Endothelial cell of umbilical vein (primary cell): ENCODE measurements at regions not wholly inside any gene's neighbourhood (a gene's known extent, or its start where the extent isn't known, plus 50 kb on each side); places are given as distances from the start of the nearest gene placed in this dataset.

ENCODE experiments used
- BruUV-seq: library from RNA; stranded (reverse); fragments of 400-500 nt; replicated peaks from 2 replicates; lab custom pipeline; 2021; lab: Mats Ljungman, UMichigan
- CTCF ChIA-PET: fragments of 300-600, 350-600 bp; sonication (Branson Sonifier 250); formaldehyde crosslinking; loops from one replicate; lab custom pipeline; 2021; ENCODE audit warnings: antibody characterized with exemption, inconsistent platforms; lab: Charles Lee
- POLR2A ChIA-PET: fragments of 300-600, 350-600 bp; sonication (Branson Sonifier 250); formaldehyde crosslinking; loops from one replicate; lab custom pipeline; 2021; ENCODE audit warnings: antibody characterized with exemption, inconsistent platforms; lab: Charles Lee
- DNase-seq: peaks from one replicate; pipeline ENCODE4 v3.0.0-alpha.2; 2011; ENCODE audit warnings: low read depth, low spot score
- FAIRE-seq: peaks from 2 replicates; lab custom pipeline; 2011; peaks lifted over from hg19 to GRCh38; lab: Jason Lieb, UNC
- H2AFZ ChIP-seq: 2 replicates; pipeline ENCODE4 v1.6.0; 2012; ENCODE audit warnings: low read depth, low read length, control low read depth, inconsistent platforms
- H3K27ac ChIP-seq: 2 replicates; pipeline ENCODE4 v1.5.1; 2011; ENCODE audit warnings: low read depth, mild to moderate bottlenecking, control low read depth, low read length, moderate library complexity; ENCODE audit not compliant: insufficient read depth
- H3K27me3 ChIP-seq, 2 experiments: 2 replicates each; pipeline versions ENCODE4 v1.6.0 to v1.6.1; 2011; ENCODE audit warnings: low read length in 2 of 2, mixed read lengths in 1 of 2; ENCODE audit not compliant: control insufficient read depth in 2 of 2, insufficient read depth in 2 of 2
- H3K36me3 ChIP-seq, 2 experiments: 2 replicates in 1 of 2; 3 replicates in 1 of 2; pipeline ENCODE4 v1.5.1; 2011; ENCODE audit warnings: low read length in 2 of 2, mild to moderate bottlenecking in 1 of 2, moderate library complexity in 1 of 2; ENCODE audit not compliant: control insufficient read depth in 2 of 2, insufficient read depth in 2 of 2; ENCODE audit errors: extremely low read depth in 1 of 2
- H3K4me1 ChIP-seq: 3 replicates; pipeline ENCODE4 v1.5.1; 2011; ENCODE audit warnings: mild to moderate bottlenecking, low read length; ENCODE audit not compliant: control insufficient read depth, insufficient read depth; ENCODE audit errors: extremely low read depth
- H3K4me2 ChIP-seq: 2 replicates; pipeline ENCODE4 v1.6.1; 2011; ENCODE audit warnings: low read length, control low read depth, mixed read lengths; ENCODE audit not compliant: insufficient read depth
- H3K4me3 ChIP-seq, 3 experiments: fragments of 200-600 bp in 1 of 3; sonication (generic), shearing (Covaris generic) in 1 of 3; replicated peaks in 1 of 3; 2 replicates each; pipeline ENCODE4 v1.5.1; 2011 to 2016; ENCODE audit warnings: control low read depth in 3 of 3, low read length in 3 of 3, mild to moderate bottlenecking in 2 of 3, inconsistent platforms in 1 of 3, low read depth in 1 of 3, moderate library complexity in 1 of 3; ENCODE audit not compliant: insufficient read depth in 1 of 3
- H3K79me2 ChIP-seq: 2 replicates; pipeline ENCODE4 v1.6.0; 2012; ENCODE audit warnings: low read length, inconsistent platforms; ENCODE audit not compliant: control insufficient read depth, insufficient read depth
- H3K9ac ChIP-seq: replicated peaks from 2 replicates; pipeline ENCODE3; 2011; ENCODE audit warnings: low read length, control low read depth; ENCODE audit not compliant: insufficient read depth; ENCODE audit errors: extremely low read depth
- H3K9me1 ChIP-seq: replicated peaks from 3 replicates; pipeline ENCODE4 v1.6.0; 2011; ENCODE audit warnings: mild to moderate bottlenecking, low read length; ENCODE audit not compliant: control insufficient read depth, insufficient read depth; ENCODE audit errors: extremely low read depth
- H3K9me3 ChIP-seq: replicated peaks from 2 replicates; pipeline ENCODE4 v1.5.1; 2012; ENCODE audit warnings: low read length, inconsistent platforms; ENCODE audit not compliant: control insufficient read depth, insufficient read depth
- H4K20me1 ChIP-seq: replicated peaks from 2 replicates; pipeline ENCODE3; 2011; ENCODE audit warnings: mild to moderate bottlenecking, low read length; ENCODE audit not compliant: control insufficient read depth, insufficient read depth; ENCODE audit errors: extremely low read depth
- EZH2 ChIP-seq: IDR thresholded peaks from 2 replicates; pipeline ENCODE4 v1.6.1; 2012; ENCODE audit warnings: borderline replicate concordance, low read depth, mild to moderate bottlenecking, moderate library complexity, low read length, inconsistent platforms; ENCODE audit not compliant: severe bottlenecking
- FOS ChIP-seq: IDR thresholded peaks from 2 replicates; pipeline ENCODE4 v1.6.1; 2011; ENCODE audit warnings: mild to moderate bottlenecking, low read length, moderate library complexity, borderline replicate concordance; ENCODE audit not compliant: insufficient read depth
- GATA2 ChIP-seq: IDR thresholded peaks from 2 replicates; pipeline ENCODE4 v1.7.0; 2011; ENCODE audit warnings: low read depth, mild to moderate bottlenecking, moderate library complexity, mixed read lengths, low read length; ENCODE audit not compliant: insufficient read length, insufficient read depth
- JUN ChIP-seq: IDR thresholded peaks from 2 replicates; pipeline ENCODE4 v1.6.1; 2011; ENCODE audit warnings: borderline replicate concordance, low read depth; ENCODE audit not compliant: insufficient read length, insufficient read depth
- MAX ChIP-seq: IDR thresholded peaks from 2 replicates; pipeline ENCODE4 v1.6.1; 2011; ENCODE audit not compliant: insufficient read depth, insufficient read length
- MYC ChIP-seq: IDR thresholded peaks from one replicate; pipeline ENCODE4 v1.6.1; 2011; ENCODE audit warnings: mild to moderate bottlenecking, low read depth, low read length
- POLR2A ChIP-seq: IDR thresholded peaks from 2 replicates; pipeline ENCODE4 v1.6.1; 2012; ENCODE audit warnings: low read depth, mild to moderate bottlenecking, control low read depth, low read length
- POLR2AphosphoS5 ChIP-seq: IDR thresholded peaks from 2 replicates; pipeline ENCODE4 v1.6.1; 2012; ENCODE audit warnings: low read depth, mild to moderate bottlenecking, control low read depth, low read length, moderate library complexity; ENCODE audit not compliant: insufficient read depth
- dilution Hi-C: fragments of 300-500 bp; cut with MboI; formaldehyde crosslinking; loops from one replicate; pipeline ENCODE4 v1.15.0; 2019; ENCODE audit warnings: low sequenced_read_pairs; ENCODE audit not compliant: extremely low pct_ligation_motif_present
- intact Hi-C: fragments of 100-400 bp; cut with micrococcal nuclease; formaldehyde crosslinking; loops from one replicate; pipeline ENCODE4 v1.10.0; 2022
- TF ChIP-seq, protein P1 (sequence below), 2 donors: IDR thresholded peaks; 1 replicate in 1 of 2; 2 replicates in 1 of 2; pipeline ENCODE4 v1.5.1; 2011; ENCODE audit warnings: low read length in 2 of 2, mild to moderate bottlenecking in 2 of 2, moderate library complexity in 2 of 2, control low read depth in 1 of 2, inconsistent platforms in 1 of 2, low read depth in 1 of 2; ENCODE audit not compliant: insufficient read depth in 1 of 2; ENCODE audit errors: extremely low read depth in 1 of 2

DNA sequence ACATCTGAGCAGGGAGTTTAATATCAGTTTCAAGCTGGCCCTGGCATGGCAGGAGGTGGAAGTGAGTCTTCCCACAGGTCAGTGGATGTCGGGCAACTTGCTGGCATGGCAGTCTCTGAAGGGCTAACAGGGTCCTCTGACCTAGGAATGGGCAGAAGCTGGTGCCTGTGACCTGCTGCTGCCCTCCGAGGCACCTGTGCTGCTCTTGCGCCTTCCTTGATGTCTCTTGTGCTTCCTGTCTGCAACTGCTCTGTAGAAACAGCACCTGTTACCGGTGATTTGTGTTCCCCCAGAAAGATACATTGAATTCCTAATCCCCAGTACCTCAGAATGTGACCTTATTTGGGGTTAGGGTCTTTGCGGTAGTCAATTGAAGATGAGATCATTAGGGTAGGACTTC, 86.5 kb upstream of the SLC22A11 start:
- H4K20me1 ChIP-seq, result no peaks in the 10 kb centered on the region
- H3K4me3 ChIP-seq, result no peak overlapping the region
- ChIA-PET CTCF (no interaction called here), POLR2A (no interaction called here)
- no TSS peak for BruUV-seq
- no peak overlapping the region for H3K9ac ChIP-seq
- no peak for TF ChIP-seq EZH2
- TF ChIP-seq MAX, result no peak
- TF ChIP-seq, protein P1, sequence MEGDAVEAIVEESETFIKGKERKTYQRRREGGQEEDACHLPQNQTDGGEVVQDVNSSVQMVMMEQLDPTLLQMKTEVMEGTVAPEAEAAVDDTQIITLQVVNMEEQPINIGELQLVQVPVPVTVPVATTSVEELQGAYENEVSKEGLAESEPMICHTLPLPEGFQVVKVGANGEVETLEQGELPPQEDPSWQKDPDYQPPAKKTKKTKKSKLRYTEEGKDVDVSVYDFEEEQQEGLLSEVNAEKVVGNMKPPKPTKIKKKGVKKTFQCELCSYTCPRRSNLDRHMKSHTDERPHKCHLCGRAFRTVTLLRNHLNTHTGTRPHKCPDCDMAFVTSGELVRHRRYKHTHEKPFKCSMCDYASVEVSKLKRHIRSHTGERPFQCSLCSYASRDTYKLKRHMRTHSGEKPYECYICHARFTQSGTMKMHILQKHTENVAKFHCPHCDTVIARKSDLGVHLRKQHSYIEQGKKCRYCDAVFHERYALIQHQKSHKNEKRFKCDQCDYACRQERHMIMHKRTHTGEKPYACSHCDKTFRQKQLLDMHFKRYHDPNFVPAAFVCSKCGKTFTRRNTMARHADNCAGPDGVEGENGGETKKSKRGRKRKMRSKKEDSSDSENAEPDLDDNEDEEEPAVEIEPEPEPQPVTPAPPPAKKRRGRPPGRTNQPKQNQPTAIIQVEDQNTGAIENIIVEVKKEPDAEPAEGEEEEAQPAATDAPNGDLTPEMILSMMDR (IDR thresholded peaks at IDR 0.05; ENCODE audit: extremely low read depth in 1 of 2, insufficient read depth in 1 of 2, low read depth in 1 of 2, low read length in 2 of 2), result no peak
- no peak for TF ChIP-seq JUN
- no peak for TF ChIP-seq POLR2AphosphoS5
- no peak for TF ChIP-seq FOS
- TF ChIP-seq MYC, result no peak
- TF ChIP-seq GATA2, result no peak
- TF ChIP-seq POLR2A, result no peak
- DNase-seq, result no peak
- H3K79me2 ChIP-seq, result no peaks in the 10 kb centered on the region
- no peak for FAIRE-seq
- no peak overlapping the region for H3K27ac ChIP-seq
- no peaks in the 10 kb centered on the region for H3K36me3 ChIP-seq
- peaks cover 3 to 10% of the 10 kb centered on the region in 2 experiments for H3K27me3 ChIP-seq
- H3K4me2 ChIP-seq, result no peak overlapping the region
- H3K9me1 ChIP-seq, result no peaks in the 10 kb centered on the region
- intact Hi-C loops, result no loop called here
- dilution Hi-C loops, result no loop called here
- H3K9me3 ChIP-seq, result no peaks in the 10 kb centered on the region
- H3K4me1 ChIP-seq, result no peaks in the 10 kb centered on the region
- no peak overlapping the region for H2AFZ ChIP-seq
